ENCODE measurements at regions not wholly inside any gene's neighbourhood (a gene's known extent, or its start where the extent isn't known, plus 50 kb on each side); places are given as distances from the start of the nearest gene placed in this dataset.
A peak's percentile ranks its signal among the peaks of the same experiment; 100 is the strongest.

- TF ChIP-seq CTCF (IDR thresholded peaks at IDR 0.05; ENCODE audit: insufficient read depth, low read depth, low read length) (no peak), EZH2 (IDR thresholded peaks at IDR 0.05; ENCODE audit: insufficient read depth, low read length) (no peak)
- peaks cover 6% of the 10 kb centered on the region for H3K4me1 ChIP-seq (ENCODE audit: insufficient read depth, low read length)
- no peak for DNase-seq (ENCODE audit: low read depth)
- Mint-ChIP-seq H3K4me1 (ENCODE audit: low read depth, unreplicated experiment) (peaks cover 20% of the 10 kb centered on the region), H3K9me3 (ENCODE audit: unreplicated experiment) (no peaks in the 10 kb centered on the region), H3K27me3 (ENCODE audit: low read depth, unreplicated experiment) (no peaks in the 10 kb centered on the region), H3K27ac (ENCODE audit: unreplicated experiment) (no peak overlapping the region), H3K4me3 (ENCODE audit: unreplicated experiment) (no peak overlapping the region), H3K36me3 (ENCODE audit: low read depth, unreplicated experiment) (peaks cover 18% of the 10 kb centered on the region)
- H3K36me3 ChIP-seq (ENCODE audit: insufficient read depth, low read length), result no peaks in the 10 kb centered on the region
- no peak overlapping the region for H2AFZ ChIP-seq (ENCODE audit: low read depth, low read length)
- no peak overlapping the region for H3K4me2 ChIP-seq (ENCODE audit: low read length)
- H3K79me2 ChIP-seq (ENCODE audit: insufficient read depth, low read length), result no peaks in the 10 kb centered on the region
- no peak overlapping the region for H3K27ac ChIP-seq (ENCODE audit: low read depth, low read length)
- FAIRE-seq, result no peak
- H3K9ac ChIP-seq (ENCODE audit: low read length), result no peak overlapping the region
- H4K20me1 ChIP-seq (ENCODE audit: insufficient read depth, low read length), result peaks cover 6% of the 10 kb centered on the region
- no peak overlapping the region for H3K4me3 ChIP-seq (ENCODE audit: insufficient read depth, low read depth, low read length)
- no peaks in the 10 kb centered on the region for H3K9me3 ChIP-seq (ENCODE audit: insufficient read depth, low read depth, low read length)
- H3K27me3 ChIP-seq (ENCODE audit: insufficient read depth, low read length), result no peaks in the 10 kb centered on the region
These were observed 89.4 kb upstream of the KCTD7 start for GRCh38 chr7:66539264-66539623.

GRCh38 chr7:66539902-66540375 is 88.7 kb upstream of the KCTD7 start:
- Histone ChIP-seq H3K27me3 (ENCODE audit: insufficient read depth, low read length) (no peaks in the 10 kb centered on the region), H3K79me2 (ENCODE audit: insufficient read depth, low read length) (no peaks in the 10 kb centered on the region), H3K4me2 (ENCODE audit: low read length) (no peak overlapping the region), H3K4me1 (ENCODE audit: insufficient read depth, low read length) (peaks cover 6% of the 10 kb centered on the region), H4K20me1 (ENCODE audit: insufficient read depth, low read length) (peaks cover 6% of the 10 kb centered on the region), H2AFZ (ENCODE audit: low read depth, low read length) (no peak overlapping the region), H3K27ac (ENCODE audit: low read depth, low read length) (no peak overlapping the region), H3K4me3 (ENCODE audit: insufficient read depth, low read depth, low read length) (no peak overlapping the region), H3K9me3 (ENCODE audit: insufficient read depth, low read depth, low read length) (no peaks in the 10 kb centered on the region), H3K36me3 (ENCODE audit: insufficient read depth, low read length) (peaks cover 2% of the 10 kb centered on the region), H3K9ac (ENCODE audit: low read length) (no peak overlapping the region)
- Mint-ChIP-seq H3K27me3 (ENCODE audit: low read depth, unreplicated experiment) (no peaks in the 10 kb centered on the region), H3K36me3 (ENCODE audit: low read depth, unreplicated experiment) (peaks cover 18% of the 10 kb centered on the region), H3K4me1 (ENCODE audit: low read depth, unreplicated experiment) (peaks cover 20% of the 10 kb centered on the region), H3K4me3 (ENCODE audit: unreplicated experiment) (no peak overlapping the region), H3K27ac (ENCODE audit: unreplicated experiment) (no peak overlapping the region), H3K9me3 (ENCODE audit: unreplicated experiment) (no peaks in the 10 kb centered on the region)
- DNase-seq (ENCODE audit: low read depth), result no peak
- no peak for TF ChIP-seq CTCF (IDR thresholded peaks at IDR 0.05; ENCODE audit: insufficient read depth, low read depth, low read length)
- TF ChIP-seq EZH2 (IDR thresholded peaks at IDR 0.05; ENCODE audit: insufficient read depth, low read length), result no peak
- FAIRE-seq, result no peak

GRCh38 chr7:66542049-66542448 is 86.6 kb upstream of the KCTD7 start:
- DNase-seq (ENCODE audit: low read depth), result no peak
- H3K79me2 ChIP-seq (ENCODE audit: insufficient read depth, low read length), result no peaks in the 10 kb centered on the region

More at GRCh38 chr7:66542049-66542448, 86.6 kb upstream of the KCTD7 start:
- Histone ChIP-seq H3K9me3 (ENCODE audit: insufficient read depth, low read depth, low read length) (no peaks in the 10 kb centered on the region), H3K27me3 (ENCODE audit: insufficient read depth, low read length) (no peaks in the 10 kb centered on the region), H3K27ac (ENCODE audit: low read depth, low read length) (no peak overlapping the region), H3K4me2 (ENCODE audit: low read length) (no peak overlapping the region), H3K4me3 (ENCODE audit: insufficient read depth, low read depth, low read length) (no peak overlapping the region), H2AFZ (ENCODE audit: low read depth, low read length) (no peak overlapping the region), H3K4me1 (ENCODE audit: insufficient read depth, low read length) (peaks cover 6% of the 10 kb centered on the region), H4K20me1 (ENCODE audit: insufficient read depth, low read length) (peaks cover 9% of the 10 kb centered on the region), H3K9ac (ENCODE audit: low read length) (no peak overlapping the region), H3K36me3 (ENCODE audit: insufficient read depth, low read length) (peaks cover 2% of the 10 kb centered on the region)
- peaks cover 10% of the 10 kb centered on the region for H3K36me3 Mint-ChIP-seq (ENCODE audit: low read depth, unreplicated experiment)
- peak overlapping the region; percentile 76 for H3K27ac Mint-ChIP-seq (ENCODE audit: unreplicated experiment)
- no peak for TF ChIP-seq EZH2 (IDR thresholded peaks at IDR 0.05; ENCODE audit: insufficient read depth, low read length)
- TF ChIP-seq CTCF (IDR thresholded peaks at IDR 0.05; ENCODE audit: insufficient read depth, low read depth, low read length), result no peak
- H3K9me3 Mint-ChIP-seq (ENCODE audit: unreplicated experiment), result no peaks in the 10 kb centered on the region
- FAIRE-seq, result no peak
- peaks cover 20% of the 10 kb centered on the region for H3K4me1 Mint-ChIP-seq (ENCODE audit: low read depth, unreplicated experiment)
- no peak overlapping the region for H3K4me3 Mint-ChIP-seq (ENCODE audit: unreplicated experiment)
- no peaks in the 10 kb centered on the region for H3K27me3 Mint-ChIP-seq (ENCODE audit: low read depth, unreplicated experiment)
